HCT116 (cell line): ENCODE measurements at regions not wholly inside any gene's neighbourhood (a gene's known extent, or its start where the extent isn't known, plus 50 kb on each side); places are given as distances from the start of the nearest gene placed in this dataset.

Experiments
- ATAC-seq: fragments of 200-7000 bp; cut with Tn5 transposase; 2 replicates; pipeline ENCODE4 v1.9.1; 2020; ENCODE audit warnings: mild to moderate bottlenecking, moderate library complexity
- BruUV-seq: library from RNA; stranded (reverse); fragments of 400-500 nt; replicated peaks from 2 replicates; lab custom pipeline; 2021; lab: Mats Ljungman, UMichigan
- CTCF ChIA-PET: fragments of 300-600 bp; sonication (Branson Sonifier 250); formaldehyde crosslinking; loops from one replicate; lab custom pipeline; 2021; ENCODE audit warnings: antibody characterized with exemption; lab: Charles Lee
- POLR2A ChIA-PET: fragments of 300-600, 350-600 bp; sonication (Branson Sonifier 250); formaldehyde crosslinking; loops from one replicate; lab custom pipeline; 2021; ENCODE audit warnings: antibody characterized with exemption; lab: Charles Lee
- RAD21 ChIA-PET, 2 experiments: fragments of 300-600 bp; sonication (Branson Sonifier 250); formaldehyde crosslinking; loops; one replicate each; lab custom pipeline; 2023; ENCODE audit warnings: low total read pairs in 2 of 2; ENCODE audit not compliant: uncharacterized antibody in 2 of 2, unreplicated experiment in 2 of 2, low non-redundant PET in 1 of 2; lab: Charles Lee
- DNase-seq: peaks from one replicate; pipeline ENCODE4 v3.0.0-alpha.2; 2010; ENCODE audit warnings: low read depth, low spot score
- H2AFZ ChIP-seq: fragments of 200-600 bp; shearing (Covaris generic), sonication (generic); 2 replicates; pipeline ENCODE4 v1.6.1; 2017; ENCODE audit warnings: low read depth, mixed run types, mixed read lengths, antibody characterized with exemption, low read length; ENCODE audit not compliant: poor library complexity, severe bottlenecking
- H3K27ac ChIP-seq: 2 replicates; pipeline ENCODE4 v1.5.1; 2012; ENCODE audit warnings: low read depth, low read length
- H3K27me3 ChIP-seq: fragments of 200-600 bp; sonication (generic); 2 replicates; pipeline ENCODE4 v1.6.1; 2016; ENCODE audit warnings: mixed run types, low read length, mixed read lengths; ENCODE audit not compliant: insufficient read depth
- H3K36me3 ChIP-seq, 2 experiments: fragments of 200-500 bp in 1 of 2; fragments of 200-600 bp in 1 of 2; sonication (Bioruptor generic) in 1 of 2; sonication (generic) in 1 of 2; 2 replicates each; pipeline versions ENCODE4 v1.5.1 to v1.6.1; 2014 to 2016; ENCODE audit warnings: low read length in 2 of 2, inconsistent platforms in 1 of 2, mixed read lengths in 1 of 2, mixed run types in 1 of 2; ENCODE audit not compliant: insufficient read depth in 2 of 2, control insufficient read depth in 1 of 2
- H3K4me1 ChIP-seq, 2 experiments: fragments of 200-600 bp in 1 of 2; sonication (generic) in 1 of 2; 2 replicates each; pipeline versions ENCODE4 v1.5.1 to v1.6.1; 2012 to 2017; ENCODE audit warnings: low read length in 2 of 2, inconsistent platforms in 1 of 2, mild to moderate bottlenecking in 1 of 2, mixed read lengths in 1 of 2, mixed run types in 1 of 2, moderate library complexity in 1 of 2; ENCODE audit not compliant: insufficient read depth in 2 of 2, control insufficient read depth in 1 of 2
- H3K4me2 ChIP-seq: fragments of 200-600 bp; sonication (generic); 2 replicates; pipeline ENCODE4 v1.6.1; 2017; ENCODE audit warnings: mixed run types, low read length, mixed read lengths
- H3K4me3 ChIP-seq, 2 experiments: fragments of 200-600 bp in 1 of 2; sonication (generic) in 1 of 2; replicated peaks in 1 of 2; 2 replicates each; pipeline ENCODE4 v1.5.1; 2011 to 2016; ENCODE audit warnings: low read length in 2 of 2, control low read depth in 1 of 2, low read depth in 1 of 2, mild to moderate bottlenecking in 1 of 2, mixed read lengths in 1 of 2, mixed run types in 1 of 2
- H3K79me2 ChIP-seq: fragments of 200-600 bp; sonication (generic); 2 replicates; pipeline ENCODE4 v1.6.1; 2017; ENCODE audit warnings: mild to moderate bottlenecking, mixed run types, low read length, moderate library complexity, mixed read lengths; ENCODE audit not compliant: insufficient read depth
- H3K9ac ChIP-seq: fragments of 200-600 bp; sonication (generic); 2 replicates; pipeline ENCODE4 v1.6.1; 2016; ENCODE audit warnings: low read length, mixed read lengths
- H3K9me2 ChIP-seq: fragments of 200-600 bp; sonication (generic), shearing (Covaris generic); 2 replicates; pipeline ENCODE4 v1.6.1; 2017; ENCODE audit warnings: mixed run types, mild to moderate bottlenecking, moderate library complexity; ENCODE audit not compliant: insufficient read depth
- H3K9me3 ChIP-seq, 2 experiments: fragments of 200-500 bp in 1 of 2; fragments of 200-600 bp in 1 of 2; sonication (Bioruptor generic) in 1 of 2; sonication (generic) in 1 of 2; 2 replicates each; pipeline ENCODE4 v1.6.1; 2014 to 2017; ENCODE audit warnings: low read length in 2 of 2, mixed read lengths in 2 of 2, inconsistent platforms in 1 of 2, low read depth in 1 of 2, mild to moderate bottlenecking in 1 of 2, mixed run types in 1 of 2, moderate library complexity in 1 of 2; ENCODE audit not compliant: control insufficient read depth in 1 of 2, insufficient read depth in 1 of 2
- H4K20me1 ChIP-seq: fragments of 200-600 bp; sonication (generic), shearing (Covaris generic); 2 replicates; pipeline ENCODE4 v1.6.1; 2017; ENCODE audit warnings: mixed run types, mild to moderate bottlenecking, moderate library complexity; ENCODE audit not compliant: insufficient read depth
- ELF1 ChIP-seq: IDR thresholded peaks from 2 replicates; pipeline ENCODE4 v1.6.1; 2012; ENCODE audit warnings: low read depth, borderline replicate concordance
- EZH2 ChIP-seq: fragments of 200-600 bp; sonication (generic); IDR thresholded peaks from 2 replicates; pipeline ENCODE4 v1.6.1; 2017; ENCODE audit warnings: antibody characterized with exemption, mixed run types
- EZH2phosphoT487 ChIP-seq: fragments of 200-600 bp; IDR thresholded peaks from 2 replicates; pipeline ENCODE4 v1.6.1; 2018; ENCODE audit warnings: antibody characterized with exemption, borderline replicate concordance
- FOSL1 ChIP-seq: IDR thresholded peaks from 2 replicates; pipeline ENCODE4 v1.6.1; 2012; ENCODE audit warnings: low read depth
- JUND ChIP-seq: IDR thresholded peaks from 2 replicates; pipeline ENCODE4 v1.6.1; 2012
- POLR2A ChIP-seq: IDR thresholded peaks from 2 replicates; pipeline ENCODE4 v1.7.0; 2011; ENCODE audit warnings: borderline replicate concordance; ENCODE audit not compliant: insufficient read depth, insufficient read length; ENCODE audit errors: extremely low read depth
- POLR2AphosphoS5 ChIP-seq: IDR thresholded peaks from 2 replicates; pipeline ENCODE4 v1.6.1; 2011; ENCODE audit warnings: mild to moderate bottlenecking, low read depth, low read length, moderate library complexity
- SIN3A ChIP-seq: IDR thresholded peaks from 2 replicates; pipeline ENCODE4 v1.6.1; 2012; ENCODE audit warnings: low read depth
- SP1 ChIP-seq: IDR thresholded peaks from 2 replicates; pipeline ENCODE4 v1.6.1; 2012; ENCODE audit warnings: low read depth
- SRF ChIP-seq: IDR thresholded peaks from 2 replicates; pipeline ENCODE4 v1.6.1; 2012; ENCODE audit warnings: low read depth
- TCF7L2 ChIP-seq: IDR thresholded peaks from 2 replicates; pipeline ENCODE4 v1.7.0; 2011; ENCODE audit warnings: borderline replicate concordance, inconsistent platforms; ENCODE audit not compliant: insufficient read depth, insufficient read length; ENCODE audit errors: extremely low read depth
- YY1 ChIP-seq: IDR thresholded peaks from 2 replicates; pipeline ENCODE4 v1.6.1; 2011; ENCODE audit warnings: low read length, low read depth, moderate library complexity, mild to moderate bottlenecking; ENCODE audit not compliant: insufficient replicate concordance; ENCODE audit errors: extremely low read depth
- ZNF274 ChIP-seq: fragments of 200-500 bp; sonication (Bioruptor generic); IDR thresholded peaks from 2 replicates; pipeline ENCODE4 v1.6.1; 2014; ENCODE audit warnings: mild to moderate bottlenecking, low read depth, low read length, inconsistent platforms
- intact Hi-C: fragments of 100-400 bp; cut with micrococcal nuclease; formaldehyde crosslinking; loops from 2 replicates; pipeline ENCODE4 v1.10.0; 2022
- TF ChIP-seq, protein P1 (sequence below): IDR thresholded peaks from 2 replicates; pipeline ENCODE4 v1.6.1; 2012; ENCODE audit warnings: low read depth
- TF ChIP-seq, protein P2 (sequence below): IDR thresholded peaks from 2 replicates; pipeline ENCODE4 v1.6.1; 2012

DNA sequence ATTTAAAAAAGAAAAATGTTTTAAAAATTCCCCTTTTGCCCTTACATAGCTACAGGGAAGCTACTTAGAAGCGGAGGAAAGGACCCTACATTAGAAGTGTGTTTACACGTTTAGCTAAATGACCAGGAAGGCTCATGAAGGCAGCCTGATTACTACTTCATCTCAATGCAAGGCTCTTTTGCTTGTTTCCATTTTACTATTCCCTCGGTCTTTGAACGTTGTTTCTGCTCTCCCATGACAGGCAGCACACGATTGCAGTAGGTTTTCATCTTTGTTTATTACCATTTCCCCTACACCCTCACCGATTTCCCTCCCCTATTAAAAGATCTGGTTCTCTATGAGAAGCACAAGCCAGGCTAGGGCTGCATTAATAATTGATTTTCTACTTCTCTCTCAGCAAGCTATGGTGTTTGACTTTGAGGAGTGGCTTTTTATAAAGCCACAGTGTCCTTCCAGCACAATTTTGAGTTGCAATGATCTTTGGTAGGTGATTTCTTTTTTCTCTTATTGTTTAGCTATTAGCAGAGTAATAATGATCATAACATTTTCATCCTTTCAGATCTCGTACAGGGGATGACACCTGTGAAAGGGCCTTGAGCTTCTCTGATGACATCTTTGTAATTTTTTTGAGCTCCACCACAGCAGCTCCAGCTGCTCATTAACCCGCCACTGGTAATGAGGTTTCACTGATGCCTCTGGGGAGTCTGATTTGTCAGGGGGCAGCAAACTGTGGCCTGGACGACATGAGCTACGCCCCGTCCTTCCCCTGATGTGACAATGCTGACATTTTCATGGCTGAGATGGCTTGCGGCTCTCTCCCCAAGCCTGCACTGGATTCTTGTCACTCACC lies 670.3 kb downstream of the UQCRFS1 start:
- no peaks in the 10 kb centered on the region for H4K20me1 ChIP-seq
- no peak for DNase-seq
- intact Hi-C loops: no loop called here
- POLR2A ChIA-PET: no interaction called here
- H3K36me3 ChIP-seq: no peaks in the 10 kb centered on the region
- no peak overlapping the region for H3K4me2 ChIP-seq
- TF ChIP-seq SIN3A (no peak), SP1 (no peak)
- TF ChIP-seq, all 23 proteins: peak for 0
- CTCF ChIA-PET: no interaction called here
- no peaks in the 10 kb centered on the region for H3K79me2 ChIP-seq
- H3K27ac ChIP-seq: no peak overlapping the region
- no peak overlapping the region for H2AFZ ChIP-seq
- H3K4me1 ChIP-seq: no peaks in the 10 kb centered on the region
- RAD21 ChIA-PET: no interaction called here
- ATAC-seq: no peak
- no peak overlapping the region for H3K4me3 ChIP-seq
- H3K27me3 ChIP-seq: no peaks in the 10 kb centered on the region
- no peaks in the 10 kb centered on the region for H3K9me2 ChIP-seq
- BruUV-seq: no TSS peak
- no peak overlapping the region for H3K9ac ChIP-seq
- peaks cover 11 to 20% of the 10 kb centered on the region in 2 experiments; a peak in 3 of 4 replicates for H3K9me3 ChIP-seq

DNA sequence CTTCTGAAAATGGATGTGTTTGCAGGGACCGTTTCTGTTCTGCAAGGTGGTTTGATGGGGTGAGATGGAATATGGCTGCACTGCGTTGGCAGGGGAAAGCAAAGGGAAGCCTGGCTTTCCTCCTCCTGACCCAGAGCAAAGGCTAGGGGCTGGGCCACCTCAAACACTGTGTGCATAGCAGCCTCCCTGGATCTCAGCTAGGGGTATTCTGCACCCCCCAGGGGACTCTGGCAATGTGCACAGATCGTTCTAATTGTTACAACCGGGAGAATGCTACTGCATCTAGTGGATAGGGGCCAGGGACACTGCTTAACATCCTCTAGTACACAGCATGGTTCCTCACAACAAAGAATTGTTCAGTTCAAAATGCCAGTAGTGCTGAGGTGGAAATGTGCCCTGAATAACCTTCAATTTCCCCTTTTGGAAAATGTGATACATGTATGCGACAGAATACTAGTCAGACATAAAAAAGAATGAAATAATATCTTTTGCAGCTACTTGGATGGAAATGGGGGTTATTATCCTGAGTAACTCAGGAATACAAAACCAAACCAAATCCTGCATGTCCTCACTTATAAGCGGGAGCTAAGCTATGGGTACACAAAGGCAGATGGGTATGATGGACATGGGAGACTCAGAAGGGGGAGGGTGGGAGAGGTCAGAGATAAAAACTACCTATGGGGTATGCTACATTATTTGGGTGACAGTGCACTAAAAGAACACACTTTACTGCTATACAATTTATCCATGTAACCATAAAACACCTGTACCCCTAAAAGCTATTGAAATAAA lies 671.2 kb downstream of the UQCRFS1 start:
- no peaks in the 10 kb centered on the region for H3K4me1 ChIP-seq
- BruUV-seq: no TSS peak
- TF ChIP-seq POLR2A (no peak), ELF1 (no peak), YY1 (no peak), SRF (no peak), FOSL1 (no peak), TCF7L2 (no peak), JUND (no peak), ZNF274 (no peak), EZH2 (no peak), EZH2phosphoT487 (no peak), POLR2AphosphoS5 (no peak)
- TF ChIP-seq, protein P1, sequence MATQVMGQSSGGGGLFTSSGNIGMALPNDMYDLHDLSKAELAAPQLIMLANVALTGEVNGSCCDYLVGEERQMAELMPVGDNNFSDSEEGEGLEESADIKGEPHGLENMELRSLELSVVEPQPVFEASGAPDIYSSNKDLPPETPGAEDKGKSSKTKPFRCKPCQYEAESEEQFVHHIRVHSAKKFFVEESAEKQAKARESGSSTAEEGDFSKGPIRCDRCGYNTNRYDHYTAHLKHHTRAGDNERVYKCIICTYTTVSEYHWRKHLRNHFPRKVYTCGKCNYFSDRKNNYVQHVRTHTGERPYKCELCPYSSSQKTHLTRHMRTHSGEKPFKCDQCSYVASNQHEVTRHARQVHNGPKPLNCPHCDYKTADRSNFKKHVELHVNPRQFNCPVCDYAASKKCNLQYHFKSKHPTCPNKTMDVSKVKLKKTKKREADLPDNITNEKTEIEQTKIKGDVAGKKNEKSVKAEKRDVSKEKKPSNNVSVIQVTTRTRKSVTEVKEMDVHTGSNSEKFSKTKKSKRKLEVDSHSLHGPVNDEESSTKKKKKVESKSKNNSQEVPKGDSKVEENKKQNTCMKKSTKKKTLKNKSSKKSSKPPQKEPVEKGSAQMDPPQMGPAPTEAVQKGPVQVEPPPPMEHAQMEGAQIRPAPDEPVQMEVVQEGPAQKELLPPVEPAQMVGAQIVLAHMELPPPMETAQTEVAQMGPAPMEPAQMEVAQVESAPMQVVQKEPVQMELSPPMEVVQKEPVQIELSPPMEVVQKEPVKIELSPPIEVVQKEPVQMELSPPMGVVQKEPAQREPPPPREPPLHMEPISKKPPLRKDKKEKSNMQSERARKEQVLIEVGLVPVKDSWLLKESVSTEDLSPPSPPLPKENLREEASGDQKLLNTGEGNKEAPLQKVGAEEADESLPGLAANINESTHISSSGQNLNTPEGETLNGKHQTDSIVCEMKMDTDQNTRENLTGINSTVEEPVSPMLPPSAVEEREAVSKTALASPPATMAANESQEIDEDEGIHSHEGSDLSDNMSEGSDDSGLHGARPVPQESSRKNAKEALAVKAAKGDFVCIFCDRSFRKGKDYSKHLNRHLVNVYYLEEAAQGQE: no peak
- TF ChIP-seq, protein P2, sequence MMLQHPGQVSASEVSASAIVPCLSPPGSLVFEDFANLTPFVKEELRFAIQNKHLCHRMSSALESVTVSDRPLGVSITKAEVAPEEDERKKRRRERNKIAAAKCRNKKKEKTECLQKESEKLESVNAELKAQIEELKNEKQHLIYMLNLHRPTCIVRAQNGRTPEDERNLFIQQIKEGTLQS: no peak

More for the DNA sequence above, 671.2 kb downstream of the UQCRFS1 start:
- Histone ChIP-seq H3K4me3 (no peak overlapping the region), H3K9me3 (peaks cover 11 to 20% of the 10 kb centered on the region in 2 experiments; a peak in 3 of 4 replicates), H3K9ac (no peak overlapping the region), H3K79me2 (no peaks in the 10 kb centered on the region), H4K20me1 (no peaks in the 10 kb centered on the region), H2AFZ (no peak overlapping the region), H3K36me3 (no peaks in the 10 kb centered on the region), H3K27me3 (no peaks in the 10 kb centered on the region), H3K27ac (no peak overlapping the region), H3K4me2 (no peak overlapping the region), H3K9me2 (no peaks in the 10 kb centered on the region)
- POLR2A ChIA-PET: no interaction called here
- DNase-seq (no peak), ATAC-seq (no peak)
- CTCF ChIA-PET: no interaction called here
- RAD21 ChIA-PET: no interaction called here
- intact Hi-C loops: no loop called here
